ENCODE measurements at regions not wholly inside any gene's neighbourhood (a gene's known extent, or its start where the extent isn't known, plus 50 kb on each side); places are given as distances from the start of the nearest gene placed in this dataset.

GRCh38 chr6:170471491-170471890, 81.6 kb downstream of the PSMB1 start:
- Mint-ChIP-seq H3K36me3 (no peaks in the 10 kb centered on the region), H3K4me1 (ENCODE audit: unreplicated experiment) (peaks cover 18% of the 10 kb centered on the region), H3K27me3 (no peaks in the 10 kb centered on the region), H3K4me3 (no peak overlapping the region), H3K9me3 (no peaks in the 10 kb centered on the region), H3K27ac (no peak overlapping the region)
- DNase-seq (ENCODE audit: extremely low spot score, unreplicated experiment): no peak
- TF ChIP-seq CTCF (conservative IDR thresholded peaks at IDR 0.05): no peak

- H3K9me3 Mint-ChIP-seq: no peaks in the 10 kb centered on the region
- TF ChIP-seq CTCF (conservative IDR thresholded peaks at IDR 0.05): no peak
- no peak overlapping the region for H3K4me3 Mint-ChIP-seq
- DNase-seq (ENCODE audit: extremely low spot score, unreplicated experiment): no peak
- H3K27ac Mint-ChIP-seq: peak overlapping the region; percentile 17
- no peaks in the 10 kb centered on the region for H3K27me3 Mint-ChIP-seq
- peaks cover 18% of the 10 kb centered on the region for H3K4me1 Mint-ChIP-seq (ENCODE audit: unreplicated experiment)
- no peaks in the 10 kb centered on the region for H3K36me3 Mint-ChIP-seq
These were observed 82.4 kb downstream of the PSMB1 start for GRCh38 chr6:170470734-170471133.

DNA sequence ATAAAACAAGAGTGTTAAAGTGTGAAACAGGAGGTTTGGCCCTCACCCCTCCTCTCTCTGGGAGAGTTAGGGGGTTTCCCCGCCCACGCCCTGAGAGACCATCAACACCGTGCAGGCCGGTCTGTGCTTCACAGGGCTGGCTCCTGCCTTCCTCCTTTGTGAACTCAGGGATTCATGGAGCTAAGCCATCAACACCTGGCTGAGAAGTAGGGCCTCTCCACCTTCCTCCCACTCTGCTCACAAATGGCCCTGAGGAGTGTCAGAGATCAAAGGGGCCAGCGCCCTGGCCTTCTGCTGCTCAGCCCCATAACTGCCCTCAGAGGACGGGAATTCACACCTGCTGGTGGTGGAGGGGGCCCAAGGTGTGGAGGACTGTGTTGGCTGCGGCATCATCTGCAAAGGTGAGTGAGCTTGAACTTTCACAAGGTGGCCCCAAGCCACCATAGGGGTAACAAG, 88.6 kb downstream of the PSMB1 start:
- Mint-ChIP-seq H3K4me1 (ENCODE audit: unreplicated experiment) (peaks cover 4% of the 10 kb centered on the region), H3K27me3 (peaks cover 6% of the 10 kb centered on the region), H3K27ac (no peak overlapping the region), H3K36me3 (no peaks in the 10 kb centered on the region), H3K4me3 (no peak overlapping the region), H3K9me3 (no peaks in the 10 kb centered on the region)
- no peak for TF ChIP-seq CTCF (conservative IDR thresholded peaks at IDR 0.05)
- DNase-seq (ENCODE audit: extremely low spot score, unreplicated experiment): no peak

DNA sequence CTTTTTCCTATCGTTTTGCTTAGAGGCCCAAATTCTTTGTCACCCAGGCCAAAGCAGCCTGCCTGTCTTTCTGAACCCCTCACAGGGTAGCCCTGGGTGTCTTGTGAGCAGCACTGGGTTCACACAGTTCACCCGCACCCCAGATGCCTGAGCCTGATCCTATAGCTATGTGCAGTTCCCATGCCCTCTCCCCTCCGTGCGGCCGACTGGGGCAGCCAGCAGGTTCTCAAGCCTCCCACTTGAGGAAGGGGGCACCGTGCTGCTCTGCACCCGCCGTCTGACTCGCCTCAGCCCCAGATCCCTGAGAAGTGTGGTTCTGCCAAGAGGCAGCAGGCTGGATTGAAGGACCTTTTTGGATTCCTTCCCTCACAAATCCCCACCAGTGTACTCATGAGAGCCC, 89.0 kb downstream of the PSMB1 start:
- Mint-ChIP-seq H3K4me1 (ENCODE audit: unreplicated experiment) (peaks cover 4% of the 10 kb centered on the region), H3K9me3 (no peaks in the 10 kb centered on the region), H3K4me3 (no peak overlapping the region), H3K27me3 (peaks cover 8% of the 10 kb centered on the region), H3K27ac (no peak overlapping the region), H3K36me3 (no peaks in the 10 kb centered on the region)
- TF ChIP-seq CTCF (conservative IDR thresholded peaks at IDR 0.05): no peak
- DNase-seq (ENCODE audit: extremely low spot score, unreplicated experiment): no peak

GRCh38 chr6:170463101-170463721, 89.9 kb downstream of the PSMB1 start:
- H3K9me3 Mint-ChIP-seq: no peaks in the 10 kb centered on the region
- H3K27ac Mint-ChIP-seq: no peak overlapping the region
- DNase-seq (ENCODE audit: extremely low spot score, unreplicated experiment): no peak
- H3K4me3 Mint-ChIP-seq: no peak overlapping the region
- no peak for TF ChIP-seq CTCF (conservative IDR thresholded peaks at IDR 0.05)
- peaks cover 4% of the 10 kb centered on the region for H3K4me1 Mint-ChIP-seq (ENCODE audit: unreplicated experiment)
- peaks cover 8% of the 10 kb centered on the region for H3K27me3 Mint-ChIP-seq
- no peaks in the 10 kb centered on the region for H3K36me3 Mint-ChIP-seq
